ENCODE measurements at regions not wholly inside any gene's neighbourhood (a gene's known extent, or its start where the extent isn't known, plus 50 kb on each side); places are given as distances from the start of the nearest gene placed in this dataset.
"Not testable (repeated sequence)": the region's sequence is repeated elsewhere in the genome, so short reads cannot be mapped to it uniquely, and the experiment has no call there.

DNA sequence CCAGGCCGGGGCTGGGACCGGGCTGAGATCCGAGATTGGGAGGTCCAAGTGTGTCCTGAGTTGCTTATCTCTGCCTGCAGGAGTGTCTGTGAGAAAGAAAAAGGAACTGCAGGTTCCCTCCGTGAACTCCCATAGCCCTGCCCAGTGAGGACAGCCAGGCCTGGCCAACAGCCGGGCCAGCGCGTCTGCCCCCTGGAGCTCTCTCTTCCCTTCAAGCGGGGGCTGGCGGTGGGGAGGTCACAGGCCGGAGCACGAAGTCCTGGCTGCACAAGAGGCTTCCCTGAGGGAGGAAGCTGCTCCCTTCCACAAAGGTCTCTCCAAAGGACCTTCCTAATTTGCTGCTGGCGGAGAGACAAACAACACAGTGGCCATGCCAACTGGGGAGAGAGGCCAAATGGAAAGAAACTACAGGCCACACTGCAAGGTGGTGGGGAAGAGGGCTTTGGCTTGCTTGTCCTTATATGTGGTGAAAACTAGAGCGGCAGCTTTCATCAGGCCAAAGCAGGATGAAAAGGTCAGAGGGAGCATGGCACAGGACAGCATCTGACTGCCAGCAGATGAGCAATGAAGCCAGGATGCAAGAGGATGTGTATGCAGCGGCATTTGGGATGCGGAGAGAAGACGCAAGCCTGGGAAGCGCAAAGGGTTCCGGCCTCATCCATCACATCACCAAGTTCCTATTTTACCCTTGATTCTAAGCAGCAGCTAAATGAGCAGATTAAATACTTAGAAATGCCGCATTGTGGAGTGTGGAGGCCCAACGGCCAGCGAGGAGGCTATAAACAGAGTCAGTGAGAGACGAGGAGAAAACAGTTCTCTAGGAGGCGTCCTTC, 260.0 kb downstream of the ERMARD start:
- Mint-ChIP-seq H3K36me3 (no peaks in the 10 kb centered on the region), H3K27ac (no peak overlapping the region), H3K4me1 (no peaks in the 10 kb centered on the region), H3K9me3 (no peaks in the 10 kb centered on the region), H3K27me3 (peaks cover 19% of the 10 kb centered on the region), H3K4me3 (no peak overlapping the region)
- DNase-seq = no peak

DNA sequence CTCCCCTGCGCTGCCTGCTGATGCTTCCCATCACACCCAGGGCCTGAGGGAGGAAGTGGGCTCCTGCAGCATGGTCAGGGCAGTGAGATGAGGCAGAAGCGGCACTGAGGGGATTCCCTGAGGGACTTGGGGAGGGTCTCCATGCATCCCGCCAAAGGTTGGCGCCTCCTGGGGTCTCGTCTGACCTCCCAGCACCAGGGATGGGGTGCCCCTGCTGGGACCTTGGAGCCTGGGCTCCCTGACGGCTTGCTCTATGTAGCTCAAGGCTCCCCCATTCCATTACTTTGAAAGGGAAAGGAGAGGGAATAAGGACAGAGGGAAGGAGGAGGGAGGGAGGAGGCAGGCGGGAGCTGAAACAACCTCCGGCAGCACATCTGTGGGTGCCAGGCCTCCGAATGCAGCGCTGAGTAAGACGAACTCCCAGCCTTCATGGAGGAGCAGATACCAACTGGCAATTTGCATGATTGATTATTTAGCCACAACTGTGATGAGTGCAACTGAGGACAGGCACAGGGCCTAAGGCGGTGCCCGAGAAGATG, 259.3 kb downstream of the ERMARD start:
- Mint-ChIP-seq H3K36me3 (no peaks in the 10 kb centered on the region), H3K4me3 (no peak overlapping the region), H3K27me3 (peaks cover 19% of the 10 kb centered on the region), H3K9me3 (no peaks in the 10 kb centered on the region), H3K27ac (no peak overlapping the region), H3K4me1 (peaks cover 4% of the 10 kb centered on the region)
- DNase-seq = no peak

DNA sequence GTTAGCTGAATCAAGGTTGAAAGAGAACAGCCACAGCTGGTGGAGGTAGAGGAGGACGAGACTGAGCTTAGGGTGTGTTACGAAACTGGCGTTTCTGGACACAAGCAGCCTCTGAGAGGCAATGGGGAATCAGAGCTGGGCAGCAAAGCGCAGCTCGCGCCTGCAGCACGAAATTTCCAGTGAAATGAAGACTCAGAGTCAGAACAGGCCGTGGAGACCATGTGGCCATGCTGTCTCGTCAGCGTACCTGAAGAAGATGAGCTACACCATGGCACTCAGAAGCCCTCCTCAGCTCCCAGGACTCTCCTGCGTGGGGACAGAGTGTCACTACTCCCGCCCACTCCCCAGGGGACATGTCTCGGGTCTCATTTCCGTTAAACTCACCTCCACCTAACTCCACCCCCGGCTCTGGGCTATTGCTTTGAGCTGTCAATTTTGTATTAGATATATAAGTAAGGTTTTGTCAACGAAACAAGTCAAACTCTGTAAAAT, 256.9 kb downstream of the ERMARD start:
- Mint-ChIP-seq H3K36me3 (peaks cover 14% of the 10 kb centered on the region), H3K4me3 (no peak overlapping the region), H3K4me1 (peaks cover 11% of the 10 kb centered on the region), H3K27me3 (peaks cover 6% of the 10 kb centered on the region), H3K27ac (no peak overlapping the region), H3K9me3 (peaks cover 14% of the 10 kb centered on the region)
- DNase-seq = no peak

DNA sequence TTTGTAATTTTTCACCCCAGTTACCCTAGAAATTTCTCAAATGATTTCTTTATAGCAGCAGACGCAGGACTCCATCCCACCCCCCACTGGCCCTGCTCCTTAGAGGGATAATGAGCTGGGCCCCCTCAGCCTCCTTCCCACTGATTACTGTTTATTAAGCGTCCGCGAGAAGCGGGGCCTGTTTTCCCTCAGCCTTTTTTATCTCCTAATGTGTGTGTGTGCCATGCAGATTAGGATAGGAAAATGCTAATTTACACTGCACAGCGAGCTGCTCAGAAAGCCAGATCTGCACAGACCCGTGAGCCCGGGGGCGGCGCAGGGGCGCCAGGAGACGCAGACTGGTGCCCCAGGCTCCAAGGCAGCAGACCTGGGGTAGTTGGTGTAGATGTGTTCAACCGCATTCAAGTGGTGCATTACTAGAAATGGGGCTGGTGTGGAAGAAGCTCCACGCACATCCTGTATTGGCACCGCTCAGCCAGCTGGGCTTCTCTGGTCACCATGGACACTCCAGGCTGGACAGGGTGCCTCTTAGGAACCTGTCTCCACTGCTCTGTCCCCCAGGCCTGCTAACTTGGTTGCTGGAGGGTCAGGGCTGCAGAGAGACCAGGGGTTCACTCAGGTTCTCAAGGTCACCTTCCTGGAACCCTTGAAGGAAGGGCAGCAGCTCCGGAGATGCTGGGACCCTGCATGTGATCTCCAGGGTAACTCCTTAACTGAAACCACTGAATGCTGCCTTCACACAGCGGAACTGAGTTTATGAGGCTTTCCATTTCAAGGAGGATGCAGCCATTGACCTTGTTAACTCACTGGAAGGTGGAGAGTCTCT, 256.3 kb downstream of the ERMARD start:
- no peak overlapping the region for H3K4me3 Mint-ChIP-seq
- no peak for DNase-seq
- H3K27me3 Mint-ChIP-seq = peaks cover 6% of the 10 kb centered on the region
- no peak overlapping the region for H3K27ac Mint-ChIP-seq
- H3K36me3 Mint-ChIP-seq = peaks cover 18% of the 10 kb centered on the region
- H3K4me1 Mint-ChIP-seq = peaks cover 11% of the 10 kb centered on the region
- H3K9me3 Mint-ChIP-seq = peaks cover 15% of the 10 kb centered on the region

DNA sequence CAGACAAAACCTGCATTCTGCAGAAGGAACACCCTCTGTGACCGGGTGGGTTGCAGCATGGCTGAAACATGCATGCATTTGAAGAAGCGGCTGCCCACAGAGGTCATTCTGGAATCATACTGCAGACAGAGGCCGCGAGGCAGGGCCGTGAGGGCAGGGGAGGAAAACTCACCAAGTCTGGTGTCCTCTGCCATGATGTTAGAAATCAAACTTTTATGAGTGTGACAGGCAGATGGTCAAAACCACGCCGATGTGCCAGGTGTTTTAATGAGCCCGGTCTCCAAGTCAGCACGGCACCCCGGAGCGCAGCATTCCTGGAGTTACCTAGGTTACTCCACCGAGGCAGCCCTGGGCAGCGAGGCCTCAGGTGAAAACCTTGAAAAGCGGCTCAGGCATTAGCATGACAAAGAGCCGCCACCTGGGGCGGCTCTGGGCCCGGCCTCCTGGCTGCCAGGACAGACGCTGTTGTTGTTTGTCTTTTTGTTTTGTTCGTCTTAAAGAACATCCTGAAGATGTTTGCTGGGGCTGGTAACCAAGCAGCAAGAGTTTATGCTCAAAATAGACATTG, 255.6 kb downstream of the ERMARD start:
- peaks cover 11% of the 10 kb centered on the region for H3K4me1 Mint-ChIP-seq
- peaks cover 18% of the 10 kb centered on the region for H3K36me3 Mint-ChIP-seq
- no peak overlapping the region for H3K27ac Mint-ChIP-seq
- DNase-seq = no peak
- no peak overlapping the region for H3K4me3 Mint-ChIP-seq
- peaks cover 2% of the 10 kb centered on the region for H3K27me3 Mint-ChIP-seq
- H3K9me3 Mint-ChIP-seq = peaks cover 21% of the 10 kb centered on the region

DNA sequence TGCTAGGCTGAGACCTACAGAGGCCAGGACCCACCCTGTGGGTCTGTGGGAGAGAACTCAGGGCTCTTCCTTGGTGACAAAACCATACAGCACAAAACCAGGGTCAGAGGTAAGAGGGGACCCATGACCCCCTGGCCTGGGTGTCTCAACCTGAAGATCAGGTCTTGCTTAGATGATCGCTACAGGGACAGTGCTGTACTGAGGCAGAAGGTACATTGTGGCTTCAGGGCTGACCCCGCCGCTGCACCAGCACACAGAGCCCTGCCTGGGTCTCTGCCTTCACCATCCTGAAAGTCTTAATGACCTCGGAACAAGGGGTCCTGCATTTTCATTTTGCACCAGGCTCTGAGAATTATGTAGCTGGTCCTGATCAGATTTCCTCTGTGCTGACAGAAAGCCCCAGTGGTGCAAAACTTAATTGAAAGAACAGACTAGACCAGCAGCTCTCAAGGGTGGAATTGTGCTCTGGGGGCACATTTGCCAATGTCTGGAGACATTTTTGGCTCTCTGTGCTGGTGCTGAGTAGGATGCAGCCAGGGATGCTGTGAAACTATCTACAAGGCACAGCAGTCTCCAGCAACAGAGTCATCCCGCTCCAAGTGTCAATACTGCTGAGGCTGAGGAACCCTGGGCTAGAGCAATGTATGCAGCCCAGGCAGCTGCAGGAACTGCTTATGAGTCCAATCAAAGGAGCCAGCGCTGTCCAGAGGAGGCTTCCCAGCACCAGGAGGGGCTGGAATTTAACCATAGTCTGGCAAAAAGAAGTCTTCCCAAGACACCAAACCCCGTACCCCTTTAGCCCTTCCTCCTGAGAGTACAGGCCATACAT, 254.9 kb downstream of the ERMARD start:
- Mint-ChIP-seq H3K36me3 (peaks cover 18% of the 10 kb centered on the region), H3K9me3 (peaks cover 21% of the 10 kb centered on the region), H3K4me1 (peaks cover 11% of the 10 kb centered on the region), H3K4me3 (no peak overlapping the region), H3K27ac (no peak overlapping the region), H3K27me3 (no peaks in the 10 kb centered on the region)
- DNase-seq = no peak

DNA sequence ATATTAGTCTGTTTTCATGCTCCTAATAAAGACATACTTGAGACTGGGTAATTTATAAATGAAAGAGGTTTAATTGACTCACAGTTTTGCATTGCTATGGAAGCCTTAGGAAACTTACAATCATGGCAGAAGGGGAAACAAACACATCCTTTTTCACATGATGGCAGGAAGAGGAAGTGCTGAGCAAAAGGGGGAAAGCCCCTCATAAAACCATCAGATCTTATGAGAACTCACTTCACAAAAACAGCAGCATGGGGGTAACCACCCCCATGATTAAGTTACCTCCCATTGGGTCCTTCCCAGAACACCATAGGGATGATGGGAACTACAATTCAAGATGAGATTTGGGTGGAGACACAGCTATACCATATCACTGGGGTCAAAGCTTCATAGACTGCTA, 254.2 kb downstream of the ERMARD start:
- H3K27me3 Mint-ChIP-seq = no peaks in the 10 kb centered on the region
- H3K27ac Mint-ChIP-seq = peak overlapping the region; percentile 50
- H3K4me3 Mint-ChIP-seq = no peak overlapping the region
- H3K4me1 Mint-ChIP-seq = peaks cover 11% of the 10 kb centered on the region
- no peak for DNase-seq
- H3K9me3 Mint-ChIP-seq = peaks cover 21% of the 10 kb centered on the region
- H3K36me3 Mint-ChIP-seq = peaks cover 22% of the 10 kb centered on the region

DNA sequence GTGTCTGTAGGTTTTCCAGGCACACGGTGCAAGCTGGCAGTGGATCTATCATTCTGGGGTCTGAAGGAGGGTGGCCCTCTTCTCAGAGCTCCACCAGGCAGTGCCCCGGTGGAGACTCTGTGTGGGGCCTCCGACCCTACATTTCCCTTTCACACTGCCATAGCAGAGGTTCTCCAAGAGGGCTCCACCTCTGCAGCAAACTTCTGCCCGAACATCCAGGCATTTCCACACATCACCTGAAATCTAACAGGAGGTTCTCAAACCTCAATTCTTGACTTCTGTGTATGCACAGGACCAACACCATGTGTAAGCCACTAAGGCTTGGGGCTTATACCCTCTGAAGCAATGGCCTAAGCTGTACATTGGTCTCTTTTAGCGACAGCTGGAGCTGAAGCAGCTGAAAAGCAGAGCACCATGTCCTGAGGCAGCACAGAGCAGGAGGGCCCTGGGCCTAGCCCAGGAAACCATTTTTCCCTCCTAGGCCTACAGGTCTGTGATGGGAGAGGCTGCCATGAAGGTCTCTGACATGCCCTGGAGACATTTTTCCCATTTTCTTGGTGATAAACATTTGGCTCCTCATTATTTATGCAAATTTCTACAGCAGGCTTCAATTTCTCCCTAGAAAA, 253.3 kb downstream of the ERMARD start:
- DNase-seq = no peak
- no peaks in the 10 kb centered on the region for H3K27me3 Mint-ChIP-seq

DNA sequence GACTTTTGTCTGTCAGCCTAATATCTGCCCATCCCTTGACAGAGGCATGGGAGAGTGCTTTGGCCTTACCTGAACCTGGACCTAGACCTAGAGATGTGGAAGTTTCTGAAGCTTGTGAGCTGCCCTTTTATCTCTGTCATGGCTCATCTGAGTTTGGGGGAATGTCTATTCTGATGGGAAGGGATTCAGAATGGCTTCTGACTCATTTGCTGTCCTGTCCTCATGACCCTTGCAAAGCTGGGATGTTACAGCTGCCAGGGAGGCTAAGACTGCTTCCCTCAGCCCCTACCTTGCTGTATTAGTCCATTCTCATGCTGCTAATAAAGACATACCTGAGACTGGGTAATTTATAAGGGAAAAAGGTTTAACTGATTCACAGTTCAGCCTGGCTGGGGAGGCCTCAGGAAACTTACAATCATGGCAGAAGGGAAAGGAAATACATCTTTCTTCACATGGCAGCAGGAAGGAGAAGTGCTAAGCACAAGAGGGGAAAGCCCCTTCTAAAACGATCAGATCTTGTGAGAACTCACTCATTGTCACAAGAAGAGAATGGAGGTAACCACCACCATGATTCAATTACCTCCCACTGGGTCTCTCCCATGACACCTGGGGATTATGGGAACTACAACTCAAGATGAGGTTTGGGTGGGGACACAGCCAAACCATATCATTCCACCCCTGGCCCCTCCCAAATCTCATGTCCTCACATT, 252.2 kb downstream of the ERMARD start:
- H3K4me3 Mint-ChIP-seq = no peak overlapping the region
- peaks cover 21% of the 10 kb centered on the region for H3K9me3 Mint-ChIP-seq
- peaks cover 22% of the 10 kb centered on the region for H3K36me3 Mint-ChIP-seq
- no peak for DNase-seq
- H3K27me3 Mint-ChIP-seq = no peaks in the 10 kb centered on the region
- peaks cover 11% of the 10 kb centered on the region for H3K4me1 Mint-ChIP-seq
- no peak overlapping the region for H3K27ac Mint-ChIP-seq

More for the DNA sequence above, 253.3 kb downstream of the ERMARD start:
- peaks cover 22% of the 10 kb centered on the region for H3K36me3 Mint-ChIP-seq
- peaks cover 11% of the 10 kb centered on the region for H3K4me1 Mint-ChIP-seq
- H3K9me3 Mint-ChIP-seq = peaks cover 21% of the 10 kb centered on the region
- peak overlapping the region; percentile 50 for H3K27ac Mint-ChIP-seq
- H3K4me3 Mint-ChIP-seq = no peak overlapping the region

DNA sequence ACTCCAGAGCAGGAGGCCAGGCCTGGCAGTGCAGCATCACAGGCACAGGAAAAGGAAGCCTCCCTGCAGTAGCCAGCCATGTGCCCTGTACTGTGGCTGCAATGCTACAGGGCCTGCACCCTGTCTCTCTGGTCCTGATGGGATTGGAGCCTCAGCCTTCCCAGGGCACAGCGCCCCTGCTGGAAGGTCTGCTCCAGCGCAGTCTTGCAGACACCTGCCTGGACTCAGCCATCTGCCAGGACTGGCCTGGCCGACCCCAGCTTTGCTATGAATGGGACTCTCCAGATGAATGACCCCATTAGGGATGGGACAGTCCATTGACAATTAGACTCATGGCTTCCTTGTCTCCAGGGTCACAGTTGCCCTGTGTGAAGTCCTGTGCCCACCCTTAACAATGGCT, 251.6 kb downstream of the ERMARD start:
- peaks cover 22% of the 10 kb centered on the region for H3K36me3 Mint-ChIP-seq
- H3K27me3 Mint-ChIP-seq = no peaks in the 10 kb centered on the region
- H3K4me1 Mint-ChIP-seq = peaks cover 11% of the 10 kb centered on the region
- H3K4me3 Mint-ChIP-seq = no peak overlapping the region
- no peak for DNase-seq
- H3K9me3 Mint-ChIP-seq = peaks cover 21% of the 10 kb centered on the region
- no peak overlapping the region for H3K27ac Mint-ChIP-seq

DNA sequence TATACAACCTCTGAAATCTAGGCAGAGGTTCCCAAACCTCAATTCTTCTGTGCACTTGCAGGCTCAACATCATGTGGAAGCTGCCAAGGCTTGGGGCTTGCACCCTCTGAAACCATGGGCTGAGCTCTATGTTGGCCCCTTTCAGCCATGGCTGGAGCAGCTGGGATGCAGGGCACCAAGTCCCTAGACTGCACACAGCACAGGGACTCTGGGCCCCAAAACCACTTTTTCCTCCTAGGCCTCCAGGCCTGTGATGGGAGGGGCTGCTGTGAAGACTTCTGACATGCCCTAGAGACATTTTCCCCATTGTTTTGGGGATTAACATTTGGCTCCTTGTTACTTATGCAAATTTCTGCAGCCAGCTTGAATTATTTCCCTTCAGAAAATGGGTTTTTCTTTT, 250.4 kb downstream of the ERMARD start:
- H3K27me3 Mint-ChIP-seq, DNase-seq, H3K4me3 Mint-ChIP-seq, H3K27ac Mint-ChIP-seq: not testable (repeated sequence)
- H3K9me3 Mint-ChIP-seq = peaks cover 21% of the 10 kb centered on the region
- peaks cover 22% of the 10 kb centered on the region for H3K36me3 Mint-ChIP-seq
- H3K4me1 Mint-ChIP-seq = peaks cover 11% of the 10 kb centered on the region

DNA sequence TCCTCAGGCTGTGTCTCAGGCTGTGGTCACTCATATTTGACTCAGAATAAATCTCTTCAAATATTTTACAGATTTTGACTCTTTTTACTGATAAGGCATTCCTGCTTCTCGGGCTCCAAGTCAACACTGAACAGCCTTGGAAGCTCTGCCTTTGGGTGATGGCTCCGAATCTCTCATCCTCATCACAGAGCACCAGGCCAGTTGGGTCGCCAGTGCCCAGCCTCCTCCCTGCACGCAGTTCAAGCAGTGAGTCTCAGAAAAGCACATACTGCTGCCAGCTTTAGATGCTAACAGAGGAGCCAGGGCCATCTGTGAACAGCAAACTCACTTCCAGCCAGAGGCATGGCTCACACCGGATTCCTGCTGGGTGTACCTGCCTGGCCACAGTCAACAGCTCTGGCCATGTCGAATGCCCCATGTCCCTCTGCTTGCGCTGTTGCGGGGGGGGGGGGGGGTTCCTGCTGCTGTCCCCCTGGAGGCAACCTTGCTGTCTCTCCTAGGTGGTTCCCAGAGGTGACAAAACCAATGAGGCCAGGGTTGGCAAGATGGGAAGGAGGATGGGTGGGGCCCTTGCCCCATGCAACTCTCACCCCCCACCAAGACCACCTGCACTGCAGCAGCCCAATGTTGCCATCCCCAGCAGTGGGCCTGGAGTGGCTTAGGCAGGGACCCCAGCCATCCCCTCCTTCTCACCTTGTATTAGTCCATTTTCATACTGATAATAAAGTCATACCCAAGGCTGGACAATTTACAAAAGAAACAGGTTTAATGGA, 248.8 kb downstream of the ERMARD start:
- Mint-ChIP-seq H3K36me3 (peaks cover 19% of the 10 kb centered on the region), H3K27ac (no peak overlapping the region), H3K4me3 (no peak overlapping the region), H3K27me3 (no peaks in the 10 kb centered on the region), H3K9me3 (peaks cover 17% of the 10 kb centered on the region), H3K4me1 (peaks cover 5% of the 10 kb centered on the region)
- no peak for DNase-seq

DNA sequence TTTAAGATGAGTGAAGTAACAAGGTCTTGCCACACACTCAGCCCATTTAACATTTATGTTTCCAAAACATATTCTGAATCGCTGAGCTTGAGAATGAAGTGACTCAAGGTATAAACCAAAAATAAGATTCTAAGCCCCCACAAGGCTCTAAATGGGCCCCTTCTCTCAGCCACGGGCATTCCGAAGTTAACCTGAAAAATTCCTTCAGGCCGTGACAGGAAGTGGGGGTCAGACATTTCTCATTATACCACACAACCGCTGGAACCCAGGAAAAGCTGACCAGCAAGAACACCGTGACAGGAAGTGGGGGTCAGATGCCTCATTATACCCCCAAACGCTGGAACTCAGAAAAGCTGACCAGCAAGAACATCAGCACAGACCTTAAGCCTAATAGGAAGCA, 247.9 kb downstream of the ERMARD start:
- H3K9me3 Mint-ChIP-seq = peaks cover 14% of the 10 kb centered on the region
- no peak overlapping the region for H3K4me3 Mint-ChIP-seq
- DNase-seq = no peak

More for the DNA sequence above, 247.9 kb downstream of the ERMARD start:
- no peaks in the 10 kb centered on the region for H3K27me3 Mint-ChIP-seq
- H3K4me1 Mint-ChIP-seq = peaks cover 3% of the 10 kb centered on the region
- H3K27ac Mint-ChIP-seq = no peak overlapping the region
- H3K36me3 Mint-ChIP-seq = peaks cover 16% of the 10 kb centered on the region
